Stimulated activated CD8-positive, alpha-beta memory T cell treated with anti-CD3 and anti-CD28 coated beads, Interleukin-15, amount 100 ng/mL, for 48 hours (primary cell): ENCODE measurements at regions not wholly inside any gene's neighbourhood (a gene's known extent, or its start where the extent isn't known, plus 50 kb on each side); places are given as distances from the start of the nearest gene placed in this dataset.
"Not testable (repeated sequence)": the region's sequence is repeated elsewhere in the genome, so short reads cannot be mapped to it uniquely, and the experiment has no call there.

Experiments used
- DNase-seq, 2 donors: peaks; one replicate each; pipeline ENCODE4 v3.0.0-alpha.2; 2020; ENCODE audit warnings: low read depth in 2 of 2

- DNase-seq: no peak
Observed at GRCh38 chr6:135651964-135652755, 154.6 kb upstream of the AHI1 start.

- no peak for DNase-seq
Observed at GRCh38 chr6:135655055-135655454, 157.5 kb upstream of the AHI1 start.

- DNase-seq: no peak
Observed at GRCh38 chr6:135657207-135657606, 159.7 kb upstream of the AHI1 start.

- no peak for DNase-seq
Observed at GRCh38 chr6:135658481-135658880, 160.9 kb upstream of the AHI1 start.

GRCh38 chr6:135658916-135659315, 161.4 kb upstream of the AHI1 start:
- no peak for DNase-seq

GRCh38 chr6:135664527-135664926, 167.0 kb upstream of the AHI1 start:
- DNase-seq: no peak

GRCh38 chr6:135665935-135666334, 168.4 kb upstream of the AHI1 start:
- no peak for DNase-seq

- DNase-seq: no peak
Observed at GRCh38 chr6:135667691-135668455, 170.3 kb upstream of the AHI1 start.

- no peak for DNase-seq
Observed at GRCh38 chr6:135672256-135672655, 174.7 kb upstream of the AHI1 start.

- DNase-seq: peak in 1 of 2 donors; percentile 14
Observed at GRCh38 chr6:135673501-135674309, 176.2 kb upstream of the AHI1 start.

- no peak for DNase-seq
Observed at GRCh38 chr6:135675026-135675425, 176.5 kb upstream of the PDE7B start.

GRCh38 chr6:135675862-135676261, 175.6 kb upstream of the PDE7B start:
- DNase-seq: no peak

GRCh38 chr6:135680964-135681913, 170.3 kb upstream of the PDE7B start:
- DNase-seq: no peak

GRCh38 chr6:135686784-135687301, 164.7 kb upstream of the PDE7B start:
- DNase-seq: no peak

- DNase-seq: not testable (repeated sequence)
Observed at GRCh38 chr6:135688476-135688875, 163.0 kb upstream of the PDE7B start.

GRCh38 chr6:135692426-135692825, 159.1 kb upstream of the PDE7B start:
- DNase-seq: no peak

GRCh38 chr6:135693811-135694370, 157.6 kb upstream of the PDE7B start:
- no peak for DNase-seq

GRCh38 chr6:135699705-135700104, 151.8 kb upstream of the PDE7B start:
- DNase-seq: no peak

GRCh38 chr6:135701426-135701825, 150.1 kb upstream of the PDE7B start:
- no peak for DNase-seq

GRCh38 chr6:135703007-135703406, 148.5 kb upstream of the PDE7B start:
- DNase-seq: no peak

- DNase-seq: peak; percentile 37 to 44
Observed at GRCh38 chr6:135703621-135704020, 147.9 kb upstream of the PDE7B start.
